H1 (cell line): ENCODE measurements at regions not wholly inside any gene's neighbourhood (a gene's known extent, or its start where the extent isn't known, plus 50 kb on each side); places are given as distances from the start of the nearest gene placed in this dataset.

Source experiments
- CTCF ChIA-PET: fragments of 300-600 bp; sonication (Branson Sonifier 250); formaldehyde crosslinking; loops from one replicate; lab custom pipeline; 2021; ENCODE audit not compliant: partially characterized antibody; lab: Charles Lee
- POLR2A ChIA-PET: fragments of 300-600 bp; sonication (Branson Sonifier 250); formaldehyde crosslinking; loops from one replicate; lab custom pipeline; 2021; ENCODE audit warnings: inconsistent platforms; ENCODE audit not compliant: partially characterized antibody; lab: Charles Lee
- DNase-seq, 2 experiments: peaks; one replicate each; pipeline versions ENCODE4 v3.0.0 to v3.0.0-alpha.2; 2010 to 2022; ENCODE audit warnings: low spot score in 2 of 2, low read depth in 1 of 2, mixed read lengths in 1 of 2
- FAIRE-seq: peaks from 2 replicates; lab custom pipeline; 2011; peaks lifted over from hg19 to GRCh38; lab: Jason Lieb, UNC
- H2AFZ ChIP-seq: 2 replicates; pipeline ENCODE4 v1.8.1; 2012; ENCODE audit warnings: low read length, inconsistent platforms
- H2AK5ac ChIP-seq: 2 replicates; pipeline ENCODE4 v1.6.1; 2013; ENCODE audit warnings: low read depth, low read length
- H2BK120ac ChIP-seq: replicated peaks from 2 replicates; pipeline ENCODE3; 2013; ENCODE audit warnings: low read depth, low read length, inconsistent platforms
- H2BK12ac ChIP-seq: 2 replicates; pipeline ENCODE4 v1.6.1; 2013; ENCODE audit warnings: low read depth, low read length
- H2BK15ac ChIP-seq: 2 replicates; pipeline ENCODE4 v1.6.1; 2013; ENCODE audit warnings: low read length
- H2BK20ac ChIP-seq: 2 replicates; pipeline ENCODE4 v1.6.1; 2013; ENCODE audit warnings: low read length
- H2BK5ac ChIP-seq: 2 replicates; pipeline ENCODE4 v1.6.1; 2013; ENCODE audit warnings: low read depth, low read length
- H3K14ac ChIP-seq: 2 replicates; pipeline ENCODE4 v1.6.1; 2013; ENCODE audit warnings: inconsistent platforms; ENCODE audit not compliant: insufficient read length
- H3K18ac ChIP-seq: 2 replicates; pipeline ENCODE4 v1.6.1; 2013; ENCODE audit warnings: low read length; ENCODE audit errors: extremely low read depth
- H3K23ac ChIP-seq: 2 replicates; pipeline ENCODE4 v1.6.1; 2013; ENCODE audit warnings: inconsistent platforms; ENCODE audit not compliant: insufficient read length
- H3K23me2 ChIP-seq: 2 replicates; pipeline ENCODE4 v1.6.1; 2013; ENCODE audit warnings: low read depth, low read length
- H3K27ac ChIP-seq: 2 replicates; pipeline ENCODE4 v1.6.1; 2011; ENCODE audit warnings: low read depth, low read length, inconsistent platforms
- H3K27me3 ChIP-seq, 4 experiments: replicated peaks in 1 of 4; 1 replicate in 1 of 4; 2 replicates in 3 of 4; pipeline versions ENCODE4 v1.6.1 to v1.8.1; 2011 to 2013; ENCODE audit warnings: low read length in 3 of 4, mild to moderate bottlenecking in 3 of 4, inconsistent platforms in 2 of 4, mixed read lengths in 2 of 4, moderate library complexity in 1 of 4; ENCODE audit not compliant: control insufficient read depth in 3 of 4, insufficient read depth in 3 of 4; ENCODE audit errors: extremely low read depth in 1 of 4
- H3K36me3 ChIP-seq, 4 experiments: 2 replicates each; pipeline versions ENCODE4 v1.6.1 to v1.8.1; 2011 to 2013; ENCODE audit warnings: mild to moderate bottlenecking in 4 of 4, low read length in 3 of 4, moderate library complexity in 2 of 4, control low read depth in 1 of 4, inconsistent platforms in 1 of 4; ENCODE audit not compliant: insufficient read depth in 4 of 4, control insufficient read depth in 2 of 4
- H3K4ac ChIP-seq: replicated peaks from 2 replicates; pipeline ENCODE3; 2013; ENCODE audit warnings: low read length, low read depth, mixed read lengths, inconsistent platforms; ENCODE audit not compliant: insufficient read length
- H3K4me1 ChIP-seq, 4 experiments: replicated peaks in 1 of 4; 1 replicate in 1 of 4; 2 replicates in 3 of 4; pipeline versions ENCODE4 v1.6.1 to v1.8.1; 2011 to 2013; ENCODE audit warnings: low read length in 3 of 4, inconsistent platforms in 2 of 4, mixed read lengths in 1 of 4; ENCODE audit not compliant: insufficient read depth in 4 of 4, control insufficient read depth in 3 of 4
- H3K4me2 ChIP-seq, 2 experiments: 2 replicates each; pipeline versions ENCODE4 v1.6.1 to v1.8.1; 2011 to 2013; ENCODE audit warnings: low read depth in 2 of 2, low read length in 2 of 2, control low read depth in 1 of 2, inconsistent platforms in 1 of 2, mild to moderate bottlenecking in 1 of 2; ENCODE audit not compliant: insufficient read depth in 1 of 2
- H3K4me3 ChIP-seq, 4 experiments: fragments of 200-600, 300-600 bp in 1 of 4; sonication (generic), shearing (Covaris generic), sonication (Bioruptor Twin) in 1 of 4; 2 replicates each; pipeline versions ENCODE4 v1.5.1 to v1.8.1; 2011 to 2016; ENCODE audit warnings: low read length in 4 of 4, low read depth in 3 of 4, control low read depth in 2 of 4, inconsistent platforms in 2 of 4, mild to moderate bottlenecking in 2 of 4, mixed read lengths in 1 of 4, moderate library complexity in 1 of 4; ENCODE audit not compliant: insufficient read depth in 2 of 4; ENCODE audit errors: extremely low read depth in 1 of 4
- H3K56ac ChIP-seq: replicated peaks from 2 replicates; pipeline ENCODE3; 2013; ENCODE audit warnings: low read depth, mild to moderate bottlenecking, mixed read lengths, low read length, inconsistent platforms; ENCODE audit not compliant: insufficient read length
- H3K79me1 ChIP-seq: 2 replicates; pipeline ENCODE4 v1.6.1; 2013; ENCODE audit warnings: low read depth, low read length, control low read depth
- H3K79me2 ChIP-seq, 2 experiments: 2 replicates each; pipeline versions ENCODE4 v1.6.1 to v1.8.1; 2012 to 2013; ENCODE audit warnings: low read length in 2 of 2, mild to moderate bottlenecking in 2 of 2, inconsistent platforms in 1 of 2; ENCODE audit not compliant: insufficient read depth in 2 of 2, control insufficient read depth in 1 of 2
- H3K9ac ChIP-seq, 4 experiments: replicated peaks in 1 of 4; 1 replicate in 1 of 4; 2 replicates in 3 of 4; pipeline versions ENCODE4 v1.6.1 to v1.8.1; 2011 to 2013; ENCODE audit warnings: low read depth in 3 of 4, low read length in 3 of 4, control low read depth in 2 of 4, mild to moderate bottlenecking in 2 of 4, moderate library complexity in 2 of 4, inconsistent platforms in 1 of 4; ENCODE audit errors: extremely low read depth in 1 of 4
- H3K9me3 ChIP-seq, 2 experiments: 2 replicates each; pipeline versions ENCODE4 v1.6.1 to v1.8.1; 2012 to 2013; ENCODE audit warnings: mild to moderate bottlenecking in 2 of 2, moderate library complexity in 2 of 2, control low read depth in 1 of 2, inconsistent platforms in 1 of 2, low read depth in 1 of 2, low read length in 1 of 2, mixed read lengths in 1 of 2; ENCODE audit not compliant: insufficient read depth in 2 of 2
- H4K20me1 ChIP-seq, 2 experiments: replicated peaks in 1 of 2; 2 replicates each; pipeline versions ENCODE3 to v1.8.1; 2011 to 2013; ENCODE audit warnings: inconsistent platforms in 2 of 2, low read length in 2 of 2, mild to moderate bottlenecking in 1 of 2; ENCODE audit not compliant: insufficient read depth in 2 of 2, control insufficient read depth in 1 of 2
- H4K5ac ChIP-seq: 2 replicates; pipeline ENCODE4 v1.6.1; 2013; ENCODE audit warnings: low read length, low read depth, mixed read lengths, inconsistent platforms; ENCODE audit not compliant: insufficient read length
- H4K8ac ChIP-seq: 2 replicates; pipeline ENCODE4 v1.8.0; 2013; ENCODE audit warnings: mild to moderate bottlenecking, moderate library complexity, low read length, inconsistent platforms; ENCODE audit not compliant: insufficient read depth; ENCODE audit errors: extremely low read depth
- H4K91ac ChIP-seq: replicated peaks from 2 replicates; pipeline ENCODE3; 2013; ENCODE audit warnings: low read length, mixed read lengths, inconsistent platforms; ENCODE audit not compliant: insufficient read length
- BRCA1 ChIP-seq: IDR thresholded peaks from 2 replicates; pipeline ENCODE4 v1.6.1; 2012; ENCODE audit warnings: low read depth, low read length, improper control_type of control experiment
- HDAC6 ChIP-seq: IDR thresholded peaks from one replicate; pipeline ENCODE4 v1.7.1; 2012; ENCODE audit warnings: low read depth, mild to moderate bottlenecking, inconsistent platforms, low read length, moderate library complexity
- KDM4A ChIP-seq: IDR thresholded peaks from one replicate; pipeline ENCODE4 v1.7.1; 2012; ENCODE audit warnings: low read depth, mild to moderate bottlenecking, moderate library complexity, low read length, inconsistent platforms; ENCODE audit not compliant: severe bottlenecking
- SP1 ChIP-seq: IDR thresholded peaks from 2 replicates; pipeline ENCODE4 v1.6.1; 2011; ENCODE audit warnings: low read depth, low read length
- SP2 ChIP-seq: IDR thresholded peaks from 2 replicates; pipeline ENCODE4 v1.6.1; 2012; ENCODE audit warnings: mild to moderate bottlenecking, low read length, inconsistent platforms
- TBP ChIP-seq: IDR thresholded peaks from 2 replicates; pipeline ENCODE4 v1.6.1; 2011; ENCODE audit warnings: low read depth, low read length, improper control_type of control experiment
- WGBS, 2 experiments: shearing (Covaris generic) in 1 of 2; methylation state at CpG; one replicate each; pipeline versions ENCODE4 v1.1.6 to v1.1.7; 2013 to 2015; ENCODE audit warnings: low lambda C conversion rate in 2 of 2, mixed read lengths in 2 of 2, inconsistent platforms in 1 of 2, low coverage in 1 of 2, missing lambda C conversion rate in 1 of 2; ENCODE audit not compliant: insufficient replicate concordance in 2 of 2, insufficient coverage in 1 of 2, insufficient read length in 1 of 2; ENCODE audit errors: extremely low coverage in 1 of 2, missing lambda C conversion rate in 1 of 2; 5-methylcytosine and 5-hydroxymethylcytosine counted together
- TF ChIP-seq, protein P1 (sequence below): IDR thresholded peaks from 2 replicates; pipeline ENCODE4 v1.6.1; 2012; ENCODE audit warnings: inconsistent platforms

DNA sequence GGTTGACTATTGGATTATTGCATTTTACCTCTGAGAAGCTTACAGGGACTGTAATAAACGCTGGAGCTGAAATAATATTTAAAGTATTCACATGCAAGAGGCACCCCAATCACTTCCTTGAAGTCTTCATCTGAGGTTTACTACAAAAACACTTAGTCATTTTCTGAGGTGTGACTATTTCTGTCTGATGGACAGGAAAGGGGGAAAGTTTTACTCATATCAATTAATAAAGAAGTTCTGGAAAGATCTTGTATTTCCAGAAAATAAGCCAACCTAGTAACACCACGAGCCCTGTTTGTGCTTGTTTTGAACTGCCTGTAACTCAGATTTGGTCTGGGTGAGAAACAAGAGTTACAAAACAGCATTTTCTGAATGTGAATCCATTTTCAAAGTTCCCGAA lies 63.9 kb upstream of the PRKCQ start:
- no peak overlapping the region for H4K8ac ChIP-seq
- no peak overlapping the region for H2BK12ac ChIP-seq
- H3K79me2 ChIP-seq, result no peaks in the 10 kb centered on the region
- no peaks in the 10 kb centered on the region for H3K79me1 ChIP-seq
- no peak overlapping the region for H2BK15ac ChIP-seq
- WGBS, 2 experiments, result 87% methylated on average over 3 of the region's 3 CpGs; no CpG with 5 or more reads in 1 of the 2 experiments
- no peak overlapping the region for H3K14ac ChIP-seq
- H3K4me1 ChIP-seq, result peaks cover 0 to under 1% (median 0%) of the 10 kb centered on the region in 4 experiments; a peak in 2 of 7 replicates
- H3K9me3 ChIP-seq, result no peaks in the 10 kb centered on the region
- H2AFZ ChIP-seq, result no peak overlapping the region
- no peak overlapping the region for H4K91ac ChIP-seq
- no peak overlapping the region for H3K4me2 ChIP-seq
- POLR2A ChIA-PET, result no interaction called here
- H4K5ac ChIP-seq, result no peak overlapping the region
- H3K27ac ChIP-seq, result no peak overlapping the region
- H3K4ac ChIP-seq, result no peak overlapping the region
- FAIRE-seq (no peak), DNase-seq (no peak)
- H3K18ac ChIP-seq, result no peak overlapping the region
- no peak overlapping the region for H3K9ac ChIP-seq
- no peak overlapping the region for H2BK5ac ChIP-seq
- no peaks in the 10 kb centered on the region for H4K20me1 ChIP-seq
- no peak overlapping the region for H2BK20ac ChIP-seq
- TF ChIP-seq, protein P1, sequence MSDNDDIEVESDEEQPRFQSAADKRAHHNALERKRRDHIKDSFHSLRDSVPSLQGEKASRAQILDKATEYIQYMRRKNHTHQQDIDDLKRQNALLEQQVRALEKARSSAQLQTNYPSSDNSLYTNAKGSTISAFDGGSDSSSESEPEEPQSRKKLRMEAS, result no peak
- TF ChIP-seq HDAC6 (no peak), KDM4A (no peak), SP2 (no peak), BRCA1 (no peak), TBP (no peak), SP1 (no peak)
- no peaks in the 10 kb centered on the region for H3K27me3 ChIP-seq
- no peak overlapping the region for H3K4me3 ChIP-seq
- H2AK5ac ChIP-seq, result no peak overlapping the region
- no peak overlapping the region for H3K23ac ChIP-seq
- no peaks in the 10 kb centered on the region for H3K36me3 ChIP-seq
- no peak overlapping the region for H3K56ac ChIP-seq
- no peak overlapping the region for H2BK120ac ChIP-seq
- CTCF ChIA-PET, result interaction anchor here (0.7 to 1.7 kb wide), 6 partner anchors 24 to 62 kb away, joined by 3 to 4 read pairs (median 4); no protein-coding TSS in a partner anchor
- H3K23me2 ChIP-seq, result no peaks in the 10 kb centered on the region
